HK-2 (cell line): ENCODE measurements at regions not wholly inside any gene's neighbourhood (a gene's known extent, or its start where the extent isn't known, plus 50 kb on each side); places are given as distances from the start of the nearest gene placed in this dataset.
"Not testable (repeated sequence)": the region's sequence is repeated elsewhere in the genome, so short reads cannot be mapped to it uniquely, and the experiment has no call there.

Experiments
- DNase-seq: peaks from one replicate; pipeline ENCODE4 v3.0.0-alpha.2; 2018; ENCODE audit not compliant: unreplicated experiment

DNA sequence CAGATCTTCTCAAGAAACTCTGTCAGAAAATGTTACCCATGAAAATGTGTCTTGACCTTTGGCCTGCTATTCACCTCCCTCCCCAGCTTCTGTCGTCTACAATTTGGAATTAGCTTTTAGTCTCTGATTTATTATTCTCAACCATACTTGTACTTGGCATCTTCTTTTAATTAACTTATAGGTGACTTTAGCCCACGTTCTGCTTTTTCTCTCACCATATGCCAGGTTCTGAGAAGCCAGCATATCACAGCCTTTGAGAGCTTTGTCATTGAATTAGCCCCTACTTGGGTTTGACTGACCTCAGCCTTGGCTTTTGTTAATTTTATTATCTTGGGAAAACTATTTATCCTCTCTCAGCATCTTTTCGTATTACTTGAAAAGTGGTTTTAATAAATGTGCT, 355.9 kb downstream of the OXSM start:
- DNase-seq = no peak

DNA sequence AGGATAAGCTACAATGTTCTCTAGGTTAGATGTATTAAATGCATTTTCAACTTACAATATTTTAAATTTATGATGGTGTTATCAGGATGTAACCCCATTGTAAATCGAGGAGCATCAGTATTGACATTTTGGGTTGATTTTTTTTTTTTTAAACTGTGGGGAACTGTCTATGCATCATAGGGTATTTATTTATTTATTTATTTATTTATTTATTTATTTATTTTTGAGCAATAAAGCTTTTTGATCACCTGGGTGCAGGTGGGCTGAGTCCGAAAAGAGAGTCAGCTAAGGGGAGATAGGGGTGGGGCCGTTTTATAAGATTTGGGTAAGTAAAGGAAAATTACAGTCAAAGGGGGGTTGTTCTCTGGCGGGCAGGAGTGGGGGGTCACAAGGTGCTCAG, 367.5 kb downstream of the OXSM start:
- not testable (repeated sequence) for DNase-seq

DNA sequence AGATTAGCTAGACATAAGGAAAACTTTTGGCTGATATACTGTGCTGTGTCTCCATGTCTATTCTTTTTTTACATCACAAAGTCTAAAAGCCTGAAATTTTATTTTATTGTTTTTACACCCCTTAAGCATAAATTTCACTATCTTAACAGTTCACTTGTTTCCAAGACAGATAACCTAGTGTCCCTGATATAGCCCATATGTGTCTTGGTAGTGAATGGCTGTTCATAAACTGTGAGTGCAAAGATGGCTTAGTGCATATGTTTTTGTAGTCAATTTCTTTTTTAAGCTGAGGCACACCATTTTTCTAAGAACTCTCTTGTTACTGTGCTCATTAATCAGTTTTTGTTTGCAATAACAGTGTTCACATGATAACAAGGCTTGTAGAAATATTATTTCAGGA, 381.1 kb downstream of the OXSM start:
- DNase-seq = no peak

- DNase-seq = no peak
Measured at GRCh38 chr3:26191556-26191955, 401.7 kb downstream of the OXSM start.

- no peak for DNase-seq
Measured at GRCh38 chr3:26193558-26193957, 403.7 kb downstream of the OXSM start.

- DNase-seq = no peak
Measured at GRCh38 chr3:26196781-26197180, 406.9 kb downstream of the OXSM start.

GRCh38 chr3:26198609-26199008, 408.7 kb downstream of the OXSM start:
- no peak for DNase-seq

- DNase-seq = no peak
Measured at GRCh38 chr3:26202169-26202568, 412.3 kb downstream of the OXSM start.

DNA sequence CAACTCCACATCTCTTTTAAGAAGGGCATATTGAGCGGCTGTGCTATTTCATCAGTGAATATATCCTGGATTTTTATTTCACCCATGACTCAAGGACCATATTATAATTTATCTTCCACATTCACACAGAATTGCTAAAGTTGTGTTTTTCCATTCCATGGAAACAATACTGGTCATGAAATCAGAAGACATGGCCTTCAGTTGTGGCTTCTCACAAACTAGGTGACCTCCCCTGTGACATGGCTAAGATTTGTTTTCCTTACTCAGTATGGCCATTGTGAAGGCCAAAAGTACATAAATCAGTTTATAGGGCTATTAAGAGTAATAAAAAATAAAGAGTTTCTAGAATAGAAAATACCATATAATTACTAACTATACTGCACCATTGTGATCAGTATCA, 415.6 kb downstream of the OXSM start:
- no peak for DNase-seq

GRCh38 chr3:26208201-26208600, 414.4 kb upstream of the LRRC3B start:
- no peak for DNase-seq

GRCh38 chr3:26229801-26230200, 392.8 kb upstream of the LRRC3B start:
- DNase-seq = no peak

- no peak for DNase-seq
Measured at GRCh38 chr3:26233374-26233773, 389.2 kb upstream of the LRRC3B start.

- DNase-seq = no peak
Measured at GRCh38 chr3:26236531-26236930, 386.0 kb upstream of the LRRC3B start.

DNA sequence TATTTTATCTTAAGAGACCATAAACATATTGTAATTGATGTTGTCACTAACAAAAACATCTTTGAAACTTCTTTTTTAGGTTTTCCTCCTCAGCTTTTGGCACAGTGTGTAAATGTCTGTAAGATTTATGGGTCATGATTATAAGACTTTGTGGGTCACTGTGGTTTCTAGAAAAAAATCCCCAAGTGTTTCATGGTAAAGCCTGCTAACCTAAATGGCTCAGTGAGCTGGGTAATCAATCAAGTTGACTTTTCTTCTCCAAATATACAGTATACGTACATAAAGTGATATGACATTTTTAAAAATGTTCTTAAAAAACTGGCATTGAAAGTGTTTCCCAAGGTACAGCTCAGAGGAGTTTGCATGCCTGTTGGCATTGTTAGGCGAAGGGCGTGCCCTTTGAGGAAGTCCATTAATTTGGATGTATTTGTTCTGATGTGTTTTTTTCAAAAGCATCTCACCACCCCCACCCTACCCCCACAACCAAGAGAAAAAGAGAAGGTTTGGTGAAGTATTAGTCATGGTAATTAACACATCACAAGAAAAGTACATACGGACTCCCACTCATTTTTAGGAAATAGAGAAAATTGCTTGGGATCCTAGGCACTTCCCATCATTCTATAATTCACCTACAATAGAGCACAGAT, 385.4 kb upstream of the LRRC3B start:
- DNase-seq = no peak

- DNase-seq = not testable (repeated sequence)
Measured at GRCh38 chr3:26244586-26244985, 378.0 kb upstream of the LRRC3B start.

DNA sequence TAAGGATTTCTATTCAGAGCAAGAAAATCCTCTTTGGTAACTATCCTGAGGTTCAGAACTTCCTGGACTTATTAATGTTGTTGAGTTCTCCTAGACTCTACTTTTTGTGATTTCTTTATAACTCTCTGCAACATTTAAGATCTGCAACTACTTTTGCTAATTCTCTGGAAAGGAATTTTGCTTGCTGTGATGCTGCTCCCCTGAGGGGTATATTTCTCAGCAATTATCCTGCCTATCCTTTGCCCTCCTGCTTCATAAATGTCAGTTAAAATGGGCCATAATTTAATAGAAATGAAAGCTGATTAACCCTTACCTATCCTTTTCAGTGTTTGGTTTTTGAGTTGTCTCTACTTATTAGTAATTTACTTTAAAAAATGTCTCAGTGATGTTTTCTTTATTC, 377.3 kb upstream of the LRRC3B start:
- DNase-seq = no peak

- DNase-seq = no peak
Measured at GRCh38 chr3:26246901-26247300, 375.7 kb upstream of the LRRC3B start.

- DNase-seq = no peak
Measured at GRCh38 chr3:26247712-26248111, 374.9 kb upstream of the LRRC3B start.

DNA sequence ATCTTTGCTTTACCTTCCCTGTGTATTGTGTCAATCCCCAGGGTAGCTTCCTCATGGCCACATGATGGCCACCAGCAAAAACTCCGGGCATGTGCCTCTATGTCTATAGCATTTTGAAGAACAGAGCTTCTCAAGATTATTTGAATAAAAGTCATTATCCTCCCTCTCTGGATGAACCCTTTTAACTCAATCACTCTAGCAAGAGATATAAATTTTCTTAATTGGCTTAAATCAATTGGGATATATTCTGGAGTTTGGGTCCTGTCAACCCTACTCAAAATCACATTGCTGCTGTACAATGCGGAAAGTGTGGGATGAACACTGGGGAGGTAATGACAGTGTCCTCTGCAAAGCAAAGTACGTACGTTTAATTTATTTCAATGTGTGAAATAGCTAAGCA, 370.6 kb upstream of the LRRC3B start:
- no peak for DNase-seq

- DNase-seq = no peak
Measured at GRCh38 chr3:26256224-26256623, 366.3 kb upstream of the LRRC3B start.

- no peak for DNase-seq
Measured at GRCh38 chr3:26259176-26259575, 363.4 kb upstream of the LRRC3B start.

DNA sequence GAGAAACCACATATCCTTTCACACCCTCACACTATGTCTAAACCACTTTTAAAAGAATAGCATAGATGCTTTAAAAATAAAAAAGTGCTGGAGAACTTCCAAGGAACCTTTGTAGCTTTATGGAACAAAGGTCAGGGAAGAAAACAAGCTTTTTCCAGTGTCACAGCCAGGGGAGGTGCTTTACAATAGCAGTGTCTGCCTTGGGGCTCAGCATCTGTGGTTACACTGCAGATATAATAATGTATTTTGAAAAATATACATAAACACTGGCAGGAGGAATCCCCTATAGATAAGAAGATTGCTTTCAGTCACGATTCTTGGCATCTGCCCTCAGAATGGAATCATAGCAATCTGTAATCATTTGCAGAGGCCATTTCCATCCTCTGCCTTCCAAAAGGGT, 362.4 kb upstream of the LRRC3B start:
- DNase-seq = no peak

DNA sequence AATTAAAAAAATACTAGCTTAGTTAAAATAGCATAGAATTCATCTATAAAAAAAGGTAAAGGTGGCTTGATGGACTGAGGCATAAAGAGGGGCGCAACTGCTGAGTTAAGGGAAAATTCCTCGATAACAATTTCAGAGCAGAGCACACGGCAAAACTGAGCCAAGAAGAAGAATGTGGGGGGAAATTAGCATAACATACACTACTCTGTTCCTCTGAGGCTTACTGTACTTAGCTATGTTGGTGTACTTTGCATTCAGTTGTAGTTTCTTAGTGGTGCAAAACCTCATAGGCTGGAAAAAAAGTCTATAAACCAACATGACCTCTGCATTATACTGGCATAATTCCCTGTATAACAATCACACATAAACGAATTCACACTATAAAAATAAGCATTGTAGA, 357.9 kb upstream of the LRRC3B start:
- DNase-seq = no peak

GRCh38 chr3:26271848-26272247, 350.7 kb upstream of the LRRC3B start:
- DNase-seq = no peak
